HCT116 (cell line): ENCODE measurements at regions not wholly inside any gene's neighbourhood (a gene's known extent, or its start where the extent isn't known, plus 50 kb on each side); places are given as distances from the start of the nearest gene placed in this dataset.

ENCODE experiments used
- ATAC-seq: fragments of 200-7000 bp; cut with Tn5 transposase; 2 replicates; pipeline ENCODE4 v1.9.1; 2020; ENCODE audit warnings: mild to moderate bottlenecking, moderate library complexity
- BruUV-seq: library from RNA; stranded (reverse); fragments of 400-500 nt; replicated peaks from 2 replicates; lab custom pipeline; 2021; lab: Mats Ljungman, UMichigan
- CTCF ChIA-PET: fragments of 300-600 bp; sonication (Branson Sonifier 250); formaldehyde crosslinking; loops from one replicate; lab custom pipeline; 2021; ENCODE audit warnings: antibody characterized with exemption; lab: Charles Lee
- POLR2A ChIA-PET: fragments of 300-600, 350-600 bp; sonication (Branson Sonifier 250); formaldehyde crosslinking; loops from one replicate; lab custom pipeline; 2021; ENCODE audit warnings: antibody characterized with exemption; lab: Charles Lee
- RAD21 ChIA-PET, 2 experiments: fragments of 300-600 bp; sonication (Branson Sonifier 250); formaldehyde crosslinking; loops; one replicate each; lab custom pipeline; 2023; ENCODE audit warnings: low total read pairs in 2 of 2; ENCODE audit not compliant: uncharacterized antibody in 2 of 2, unreplicated experiment in 2 of 2, low non-redundant PET in 1 of 2; lab: Charles Lee
- DNase-seq: peaks from one replicate; pipeline ENCODE4 v3.0.0-alpha.2; 2010; ENCODE audit warnings: low read depth, low spot score
- H2AFZ ChIP-seq: fragments of 200-600 bp; shearing (Covaris generic), sonication (generic); 2 replicates; pipeline ENCODE4 v1.6.1; 2017; ENCODE audit warnings: low read depth, mixed run types, mixed read lengths, antibody characterized with exemption, low read length; ENCODE audit not compliant: poor library complexity, severe bottlenecking
- H3K27ac ChIP-seq: 2 replicates; pipeline ENCODE4 v1.5.1; 2012; ENCODE audit warnings: low read depth, low read length
- H3K27me3 ChIP-seq: fragments of 200-600 bp; sonication (generic); 2 replicates; pipeline ENCODE4 v1.6.1; 2016; ENCODE audit warnings: mixed run types, low read length, mixed read lengths; ENCODE audit not compliant: insufficient read depth
- H3K36me3 ChIP-seq, 2 experiments: fragments of 200-500 bp in 1 of 2; fragments of 200-600 bp in 1 of 2; sonication (Bioruptor generic) in 1 of 2; sonication (generic) in 1 of 2; 2 replicates each; pipeline versions ENCODE4 v1.5.1 to v1.6.1; 2014 to 2016; ENCODE audit warnings: low read length in 2 of 2, inconsistent platforms in 1 of 2, mixed read lengths in 1 of 2, mixed run types in 1 of 2; ENCODE audit not compliant: insufficient read depth in 2 of 2, control insufficient read depth in 1 of 2
- H3K4me1 ChIP-seq, 2 experiments: fragments of 200-600 bp in 1 of 2; sonication (generic) in 1 of 2; 2 replicates each; pipeline versions ENCODE4 v1.5.1 to v1.6.1; 2012 to 2017; ENCODE audit warnings: low read length in 2 of 2, inconsistent platforms in 1 of 2, mild to moderate bottlenecking in 1 of 2, mixed read lengths in 1 of 2, mixed run types in 1 of 2, moderate library complexity in 1 of 2; ENCODE audit not compliant: insufficient read depth in 2 of 2, control insufficient read depth in 1 of 2
- H3K4me2 ChIP-seq: fragments of 200-600 bp; sonication (generic); 2 replicates; pipeline ENCODE4 v1.6.1; 2017; ENCODE audit warnings: mixed run types, low read length, mixed read lengths
- H3K4me3 ChIP-seq, 2 experiments: fragments of 200-600 bp in 1 of 2; sonication (generic) in 1 of 2; replicated peaks in 1 of 2; 2 replicates each; pipeline ENCODE4 v1.5.1; 2011 to 2016; ENCODE audit warnings: low read length in 2 of 2, control low read depth in 1 of 2, low read depth in 1 of 2, mild to moderate bottlenecking in 1 of 2, mixed read lengths in 1 of 2, mixed run types in 1 of 2
- H3K79me2 ChIP-seq: fragments of 200-600 bp; sonication (generic); 2 replicates; pipeline ENCODE4 v1.6.1; 2017; ENCODE audit warnings: mild to moderate bottlenecking, mixed run types, low read length, moderate library complexity, mixed read lengths; ENCODE audit not compliant: insufficient read depth
- H3K9ac ChIP-seq: fragments of 200-600 bp; sonication (generic); 2 replicates; pipeline ENCODE4 v1.6.1; 2016; ENCODE audit warnings: low read length, mixed read lengths
- H3K9me2 ChIP-seq: fragments of 200-600 bp; sonication (generic), shearing (Covaris generic); 2 replicates; pipeline ENCODE4 v1.6.1; 2017; ENCODE audit warnings: mixed run types, mild to moderate bottlenecking, moderate library complexity; ENCODE audit not compliant: insufficient read depth
- H3K9me3 ChIP-seq, 2 experiments: fragments of 200-500 bp in 1 of 2; fragments of 200-600 bp in 1 of 2; sonication (Bioruptor generic) in 1 of 2; sonication (generic) in 1 of 2; 2 replicates each; pipeline ENCODE4 v1.6.1; 2014 to 2017; ENCODE audit warnings: low read length in 2 of 2, mixed read lengths in 2 of 2, inconsistent platforms in 1 of 2, low read depth in 1 of 2, mild to moderate bottlenecking in 1 of 2, mixed run types in 1 of 2, moderate library complexity in 1 of 2; ENCODE audit not compliant: control insufficient read depth in 1 of 2, insufficient read depth in 1 of 2
- H4K20me1 ChIP-seq: fragments of 200-600 bp; sonication (generic), shearing (Covaris generic); 2 replicates; pipeline ENCODE4 v1.6.1; 2017; ENCODE audit warnings: mixed run types, mild to moderate bottlenecking, moderate library complexity; ENCODE audit not compliant: insufficient read depth
- EGR1 ChIP-seq: IDR thresholded peaks from 2 replicates; pipeline ENCODE4 v1.6.1; 2012; ENCODE audit warnings: low read depth
- EZH2 ChIP-seq: fragments of 200-600 bp; sonication (generic); IDR thresholded peaks from 2 replicates; pipeline ENCODE4 v1.6.1; 2017; ENCODE audit warnings: antibody characterized with exemption, mixed run types
- POLR2A ChIP-seq: IDR thresholded peaks from 2 replicates; pipeline ENCODE4 v1.7.0; 2011; ENCODE audit warnings: borderline replicate concordance; ENCODE audit not compliant: insufficient read depth, insufficient read length; ENCODE audit errors: extremely low read depth
- POLR2AphosphoS5 ChIP-seq: IDR thresholded peaks from 2 replicates; pipeline ENCODE4 v1.6.1; 2011; ENCODE audit warnings: mild to moderate bottlenecking, low read depth, low read length, moderate library complexity
- RAD21 ChIP-seq: IDR thresholded peaks from 2 replicates; pipeline ENCODE4 v1.6.1; 2012; ENCODE audit warnings: low read depth, mild to moderate bottlenecking
- SP1 ChIP-seq: IDR thresholded peaks from 2 replicates; pipeline ENCODE4 v1.6.1; 2012; ENCODE audit warnings: low read depth
- SRF ChIP-seq: IDR thresholded peaks from 2 replicates; pipeline ENCODE4 v1.6.1; 2012; ENCODE audit warnings: low read depth
- TCF7L2 ChIP-seq: IDR thresholded peaks from 2 replicates; pipeline ENCODE4 v1.7.0; 2011; ENCODE audit warnings: borderline replicate concordance, inconsistent platforms; ENCODE audit not compliant: insufficient read depth, insufficient read length; ENCODE audit errors: extremely low read depth
- ZFX ChIP-seq: fragments of 450-650 bp; IDR thresholded peaks from 2 replicates; pipeline ENCODE4 v1.6.1; 2017
- ZNF274 ChIP-seq: fragments of 200-500 bp; sonication (Bioruptor generic); IDR thresholded peaks from 2 replicates; pipeline ENCODE4 v1.6.1; 2014; ENCODE audit warnings: mild to moderate bottlenecking, low read depth, low read length, inconsistent platforms
- intact Hi-C: fragments of 100-400 bp; cut with micrococcal nuclease; formaldehyde crosslinking; loops from 2 replicates; pipeline ENCODE4 v1.10.0; 2022
- TF ChIP-seq, protein P1 (sequence below), 3 experiments: fragments of 200-600 bp in 1 of 3; sonication (generic) in 1 of 3; IDR thresholded peaks in 2 of 3; conservative IDR thresholded peaks in 1 of 3; 2 replicates each; pipeline ENCODE4 v1.5.1; 2012 to 2017; ENCODE audit warnings: low read depth in 2 of 3, low read length in 2 of 3, antibody characterized with exemption in 1 of 3, borderline replicate concordance in 1 of 3, control low read depth in 1 of 3, mild to moderate bottlenecking in 1 of 3, mixed read lengths in 1 of 3, mixed run types in 1 of 3, moderate library complexity in 1 of 3; ENCODE audit not compliant: insufficient read depth in 1 of 3
- TF ChIP-seq, protein P2 (sequence below): IDR thresholded peaks from 2 replicates; pipeline ENCODE4 v1.6.1; 2012
- TF ChIP-seq, protein P3 (sequence below): IDR thresholded peaks from 2 replicates; pipeline ENCODE4 v1.6.1; 2012

DNA sequence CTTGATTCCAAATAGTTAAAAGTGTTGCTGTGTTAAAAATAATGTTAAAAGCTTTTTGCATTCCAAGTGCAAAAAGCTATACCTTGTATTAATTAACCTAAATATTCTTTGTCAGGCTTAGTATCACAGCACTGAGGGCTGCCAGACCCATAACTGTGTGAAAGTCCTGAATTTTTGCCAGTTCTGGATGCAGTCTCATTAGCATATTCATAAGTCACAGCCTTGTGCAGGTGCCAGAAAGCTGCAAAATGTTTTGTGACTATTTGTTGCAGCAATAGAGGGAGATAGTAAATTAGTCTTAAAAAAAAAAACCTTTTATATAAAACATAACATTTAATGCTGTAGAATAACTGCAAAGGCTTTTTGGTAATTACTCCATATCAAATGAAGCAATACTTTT is 56.6 kb downstream of the SLITRK1 start:
- intact Hi-C loops, result no loop called here
- no peaks in the 10 kb centered on the region for H3K36me3 ChIP-seq
- no peak overlapping the region for H3K27ac ChIP-seq
- ChIA-PET RAD21 (no interaction called here), POLR2A (no interaction called here), CTCF (no interaction called here)
- H3K9ac ChIP-seq, result no peak overlapping the region
- no peak overlapping the region for H3K4me3 ChIP-seq
- H2AFZ ChIP-seq, result no peak overlapping the region
- ATAC-seq, result no peak
- no peaks in the 10 kb centered on the region for H3K79me2 ChIP-seq
- no peaks in the 10 kb centered on the region for H3K9me2 ChIP-seq
- no peaks in the 10 kb centered on the region for H3K4me1 ChIP-seq
- H3K9me3 ChIP-seq, result peaks cover 0 to 4% of the 10 kb centered on the region in 2 experiments; a peak in 2 of 4 replicates
- no peaks in the 10 kb centered on the region; the same call in 1 of the 2 replicates for H4K20me1 ChIP-seq
- no peak overlapping the region for H3K4me2 ChIP-seq
- no peaks in the 10 kb centered on the region for H3K27me3 ChIP-seq
- TF ChIP-seq, protein P1, sequence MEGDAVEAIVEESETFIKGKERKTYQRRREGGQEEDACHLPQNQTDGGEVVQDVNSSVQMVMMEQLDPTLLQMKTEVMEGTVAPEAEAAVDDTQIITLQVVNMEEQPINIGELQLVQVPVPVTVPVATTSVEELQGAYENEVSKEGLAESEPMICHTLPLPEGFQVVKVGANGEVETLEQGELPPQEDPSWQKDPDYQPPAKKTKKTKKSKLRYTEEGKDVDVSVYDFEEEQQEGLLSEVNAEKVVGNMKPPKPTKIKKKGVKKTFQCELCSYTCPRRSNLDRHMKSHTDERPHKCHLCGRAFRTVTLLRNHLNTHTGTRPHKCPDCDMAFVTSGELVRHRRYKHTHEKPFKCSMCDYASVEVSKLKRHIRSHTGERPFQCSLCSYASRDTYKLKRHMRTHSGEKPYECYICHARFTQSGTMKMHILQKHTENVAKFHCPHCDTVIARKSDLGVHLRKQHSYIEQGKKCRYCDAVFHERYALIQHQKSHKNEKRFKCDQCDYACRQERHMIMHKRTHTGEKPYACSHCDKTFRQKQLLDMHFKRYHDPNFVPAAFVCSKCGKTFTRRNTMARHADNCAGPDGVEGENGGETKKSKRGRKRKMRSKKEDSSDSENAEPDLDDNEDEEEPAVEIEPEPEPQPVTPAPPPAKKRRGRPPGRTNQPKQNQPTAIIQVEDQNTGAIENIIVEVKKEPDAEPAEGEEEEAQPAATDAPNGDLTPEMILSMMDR (IDR thresholded peaks at IDR 0.05 in 2 of 3, conservative IDR thresholded peaks at IDR 0.05 in 1 of 3; ENCODE audit: borderline replicate concordance in 1 of 3, insufficient read depth in 1 of 3, low read depth in 2 of 3, low read length in 2 of 3), result no peak
- TF ChIP-seq SRF, result no peak
- TF ChIP-seq RAD21, result no peak
- no peak for TF ChIP-seq POLR2AphosphoS5
- TF ChIP-seq EGR1, result no peak
- TF ChIP-seq TCF7L2, result no peak
- TF ChIP-seq POLR2A, result no peak
- TF ChIP-seq ZNF274, result no peak
- TF ChIP-seq SP1, result no peak
- TF ChIP-seq, protein P2, sequence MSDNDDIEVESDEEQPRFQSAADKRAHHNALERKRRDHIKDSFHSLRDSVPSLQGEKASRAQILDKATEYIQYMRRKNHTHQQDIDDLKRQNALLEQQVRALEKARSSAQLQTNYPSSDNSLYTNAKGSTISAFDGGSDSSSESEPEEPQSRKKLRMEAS, result no peak
- TF ChIP-seq, protein P3, sequence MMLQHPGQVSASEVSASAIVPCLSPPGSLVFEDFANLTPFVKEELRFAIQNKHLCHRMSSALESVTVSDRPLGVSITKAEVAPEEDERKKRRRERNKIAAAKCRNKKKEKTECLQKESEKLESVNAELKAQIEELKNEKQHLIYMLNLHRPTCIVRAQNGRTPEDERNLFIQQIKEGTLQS, result no peak
- TF ChIP-seq EZH2, result no peak
- no peak for TF ChIP-seq ZFX
- TF ChIP-seq, all 23 proteins: peak for 0
- DNase-seq, result no peak
- BruUV-seq, result no TSS peak
